Spleen (tissue), 7 donors: ENCODE measurements at regions not wholly inside any gene's neighbourhood (a gene's known extent, or its start where the extent isn't known, plus 50 kb on each side); places are given as distances from the start of the nearest gene placed in this dataset.
"Not testable (repeated sequence)": the region's sequence is repeated elsewhere in the genome, so short reads cannot be mapped to it uniquely, and the experiment has no call there.

Experiments used
- POLR2A ChIP-seq, 3 donors: fragments of 450-650 bp; IDR thresholded peaks; one replicate each; pipeline ENCODE4 v1.5.1; 2017; ENCODE audit warnings: antibody characterized with exemption in 3 of 3, mild to moderate bottlenecking in 1 of 3
- POLR2AphosphoS5 ChIP-seq, 3 donors: sonication (generic); formaldehyde crosslinking; IDR thresholded peaks; one replicate each; pipeline ENCODE4 v1.5.1; 2017; ENCODE audit warnings: antibody characterized with exemption in 3 of 3
- TF ChIP-seq, protein P1 (sequence below), 11 experiments: fragments of 200-600 bp in 7 of 11; fragments of 450-650 bp in 4 of 11; sonication (generic) in 4 of 11; IDR thresholded peaks in 8 of 11; conservative IDR thresholded peaks in 3 of 11; 1 replicate in 7 of 11; 2 replicates in 4 of 11; pipeline versions ENCODE4 v1.4.0 to v1.8.0; 2016 to 2021; ENCODE audit warnings: antibody characterized with exemption in 11 of 11, inconsistent platforms in 4 of 11, mild to moderate bottlenecking in 1 of 11
- donor health status: DM: no; HTN: no; CAD: no; lungs with moderate emphysema.
- donor health status: DM: no; HTN: no; CAD: no.
- donor health status: DM: no; HTN: no; CAD: no.

DNA sequence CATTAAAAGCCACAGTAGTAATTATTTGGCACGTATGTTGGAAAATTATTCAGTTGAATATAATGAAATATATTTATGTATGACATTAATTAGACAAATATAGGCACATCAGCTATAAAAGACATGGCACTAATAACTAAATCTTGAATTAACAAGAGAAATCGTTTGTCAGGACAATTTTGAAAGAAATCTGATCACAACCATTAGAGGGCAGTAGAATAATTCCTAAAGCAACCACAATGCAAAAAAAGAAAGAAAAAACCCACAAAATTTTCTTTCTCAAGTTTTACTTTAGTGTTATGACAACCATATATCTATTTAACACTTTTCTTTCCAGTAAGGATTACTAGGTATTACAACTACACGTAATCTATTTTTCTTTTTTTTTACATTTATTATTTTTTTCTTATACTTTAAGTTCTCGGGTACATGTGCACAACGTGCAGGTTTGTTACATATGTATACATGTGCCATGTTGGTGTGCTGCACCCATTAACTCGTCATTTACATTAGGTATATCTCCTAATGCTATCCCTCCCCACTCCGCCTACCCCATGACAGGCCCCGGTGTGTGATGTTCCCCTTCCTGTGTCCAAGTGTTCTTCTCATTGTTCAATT is 126.8 kb upstream of the STK17B start:
- not testable (repeated sequence) for TF ChIP-seq POLR2AphosphoS5, POLR2A (IDR thresholded peaks at IDR 0.05)
- TF ChIP-seq, protein P1, sequence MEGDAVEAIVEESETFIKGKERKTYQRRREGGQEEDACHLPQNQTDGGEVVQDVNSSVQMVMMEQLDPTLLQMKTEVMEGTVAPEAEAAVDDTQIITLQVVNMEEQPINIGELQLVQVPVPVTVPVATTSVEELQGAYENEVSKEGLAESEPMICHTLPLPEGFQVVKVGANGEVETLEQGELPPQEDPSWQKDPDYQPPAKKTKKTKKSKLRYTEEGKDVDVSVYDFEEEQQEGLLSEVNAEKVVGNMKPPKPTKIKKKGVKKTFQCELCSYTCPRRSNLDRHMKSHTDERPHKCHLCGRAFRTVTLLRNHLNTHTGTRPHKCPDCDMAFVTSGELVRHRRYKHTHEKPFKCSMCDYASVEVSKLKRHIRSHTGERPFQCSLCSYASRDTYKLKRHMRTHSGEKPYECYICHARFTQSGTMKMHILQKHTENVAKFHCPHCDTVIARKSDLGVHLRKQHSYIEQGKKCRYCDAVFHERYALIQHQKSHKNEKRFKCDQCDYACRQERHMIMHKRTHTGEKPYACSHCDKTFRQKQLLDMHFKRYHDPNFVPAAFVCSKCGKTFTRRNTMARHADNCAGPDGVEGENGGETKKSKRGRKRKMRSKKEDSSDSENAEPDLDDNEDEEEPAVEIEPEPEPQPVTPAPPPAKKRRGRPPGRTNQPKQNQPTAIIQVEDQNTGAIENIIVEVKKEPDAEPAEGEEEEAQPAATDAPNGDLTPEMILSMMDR (IDR thresholded peaks at IDR 0.05 in 8 of 11, conservative IDR thresholded peaks at IDR 0.05 in 3 of 11), result peak in 10 of 11 experiments; percentile 22 to 65 (median 48)
